ENCODE measurements at regions not wholly inside any gene's neighbourhood (a gene's known extent, or its start where the extent isn't known, plus 50 kb on each side); places are given as distances from the start of the nearest gene placed in this dataset.

DNA sequence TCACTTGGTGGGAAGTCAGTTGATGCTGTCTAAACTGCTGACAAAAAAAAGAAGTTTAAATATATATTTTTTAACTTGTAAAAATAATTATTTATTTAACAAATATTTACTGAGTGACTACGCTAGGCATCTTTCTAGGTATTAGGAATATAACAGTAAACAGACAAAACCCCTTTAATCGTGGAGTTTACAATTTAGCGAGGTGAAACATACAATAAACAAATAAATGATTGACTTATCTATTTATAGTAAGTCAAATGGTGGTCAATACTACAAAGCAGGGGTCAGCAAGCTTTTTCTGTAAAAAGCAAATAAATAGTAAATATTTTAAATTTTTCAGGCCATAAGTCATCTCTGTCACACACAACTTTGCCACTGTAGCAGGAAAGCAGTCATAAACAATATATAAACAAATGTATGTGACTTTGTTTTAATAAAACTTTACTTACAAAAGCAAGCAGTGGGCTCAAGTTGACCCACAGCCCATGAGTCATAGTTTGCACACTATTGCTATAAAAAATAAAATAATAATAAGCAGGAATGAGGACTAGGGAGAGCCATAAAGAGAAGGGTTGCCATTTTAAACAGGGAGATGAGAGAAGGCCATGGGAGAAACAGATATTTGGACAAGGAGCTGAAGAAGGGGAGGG, 263.9 kb downstream of the PLPP3 start:
- no peak overlapping the region for H3K4me3 ChIP-seq
- WGBS, 2 donors, result 77 to 96% methylated on average over 3 of the region's 3 CpGs
- no peak overlapping the region for H3K27ac ChIP-seq
- no peaks in the 10 kb centered on the region for H3K36me3 ChIP-seq (ENCODE audit: low read depth, missing control alignments)
- H3K9me3 ChIP-seq, result no peaks in the 10 kb centered on the region
- no peak for DNase-seq
- H3K27me3 ChIP-seq, result no peaks in the 10 kb centered on the region
- H3K4me1 ChIP-seq, result no peaks in the 10 kb centered on the region
- intact Hi-C loops (cut with DNase I; ENCODE audit: low total_unique reads), result no loop called here
- TF ChIP-seq, protein P1, sequence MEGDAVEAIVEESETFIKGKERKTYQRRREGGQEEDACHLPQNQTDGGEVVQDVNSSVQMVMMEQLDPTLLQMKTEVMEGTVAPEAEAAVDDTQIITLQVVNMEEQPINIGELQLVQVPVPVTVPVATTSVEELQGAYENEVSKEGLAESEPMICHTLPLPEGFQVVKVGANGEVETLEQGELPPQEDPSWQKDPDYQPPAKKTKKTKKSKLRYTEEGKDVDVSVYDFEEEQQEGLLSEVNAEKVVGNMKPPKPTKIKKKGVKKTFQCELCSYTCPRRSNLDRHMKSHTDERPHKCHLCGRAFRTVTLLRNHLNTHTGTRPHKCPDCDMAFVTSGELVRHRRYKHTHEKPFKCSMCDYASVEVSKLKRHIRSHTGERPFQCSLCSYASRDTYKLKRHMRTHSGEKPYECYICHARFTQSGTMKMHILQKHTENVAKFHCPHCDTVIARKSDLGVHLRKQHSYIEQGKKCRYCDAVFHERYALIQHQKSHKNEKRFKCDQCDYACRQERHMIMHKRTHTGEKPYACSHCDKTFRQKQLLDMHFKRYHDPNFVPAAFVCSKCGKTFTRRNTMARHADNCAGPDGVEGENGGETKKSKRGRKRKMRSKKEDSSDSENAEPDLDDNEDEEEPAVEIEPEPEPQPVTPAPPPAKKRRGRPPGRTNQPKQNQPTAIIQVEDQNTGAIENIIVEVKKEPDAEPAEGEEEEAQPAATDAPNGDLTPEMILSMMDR (IDR thresholded peaks at IDR 0.05), result no peak
- TF ChIP-seq POLR2A (IDR thresholded peaks at IDR 0.05), result no peak

DNA sequence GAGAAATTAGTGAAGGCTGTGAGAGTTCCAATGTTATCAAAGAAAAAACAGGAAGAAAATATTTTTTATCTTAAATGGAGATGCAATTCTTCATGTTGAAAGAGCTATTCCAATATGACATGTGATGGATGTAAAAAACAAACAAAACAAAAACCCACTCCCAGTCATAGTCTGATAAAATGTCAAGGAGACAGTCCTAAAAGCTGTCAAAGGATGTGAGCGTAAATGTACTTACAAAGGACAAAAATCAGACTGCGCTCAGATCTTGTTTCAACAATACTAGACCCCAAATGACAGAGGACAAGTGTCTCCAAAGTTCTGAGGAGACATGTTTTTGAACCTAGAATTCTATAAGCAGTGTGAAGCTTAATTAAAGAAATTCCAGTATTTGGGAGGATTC, 265.8 kb downstream of the PLPP3 start:
- Histone ChIP-seq H3K4me1 (no peaks in the 10 kb centered on the region), H3K36me3 (ENCODE audit: low read depth, missing control alignments) (no peaks in the 10 kb centered on the region), H3K9me3 (no peaks in the 10 kb centered on the region), H3K4me3 (no peak overlapping the region), H3K27me3 (no peaks in the 10 kb centered on the region), H3K27ac (no peak overlapping the region)
- WGBS, 2 donors, result 92 to 96% methylated on average over 2 of the region's 2 CpGs
- TF ChIP-seq, protein P1 (IDR thresholded peaks at IDR 0.05), result no peak
- no peak for TF ChIP-seq POLR2A (IDR thresholded peaks at IDR 0.05)
- intact Hi-C loops (cut with DNase I; ENCODE audit: low total_unique reads), result no loop called here
- no peak for DNase-seq

DNA sequence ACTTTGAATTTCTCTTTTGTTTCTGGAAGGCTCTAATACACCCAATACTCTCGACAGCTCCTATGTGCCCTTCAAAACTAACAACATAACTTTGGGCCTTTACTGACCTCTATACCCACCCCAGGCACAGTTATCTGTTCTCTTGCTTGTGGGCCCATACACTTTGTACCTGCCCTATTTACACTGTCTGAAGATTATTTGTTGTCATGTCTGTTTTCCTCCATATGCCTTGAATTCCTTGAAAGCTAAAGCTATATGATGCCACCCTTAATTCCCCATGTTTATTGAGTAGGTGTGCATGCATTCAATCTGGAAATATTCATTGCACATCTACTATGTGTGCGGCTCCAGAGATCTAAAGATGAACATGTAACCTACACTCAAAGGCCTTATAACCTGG, 267.6 kb downstream of the PLPP3 start:
- Histone ChIP-seq H3K27ac (no peak overlapping the region), H3K9me3 (no peaks in the 10 kb centered on the region), H3K4me3 (no peak overlapping the region), H3K36me3 (ENCODE audit: low read depth, missing control alignments) (no peaks in the 10 kb centered on the region), H3K4me1 (no peaks in the 10 kb centered on the region), H3K27me3 (no peaks in the 10 kb centered on the region)
- DNase-seq, result no peak
- intact Hi-C loops (cut with DNase I; ENCODE audit: low total_unique reads), result no loop called here
- 54 to 79% methylated on average over 2 of the region's 2 CpGs for whole genome bisulfite sequencing, 2 donors
- no peak for TF ChIP-seq POLR2A (IDR thresholded peaks at IDR 0.05)
- TF ChIP-seq, protein P1 (IDR thresholded peaks at IDR 0.05), result no peak

DNA sequence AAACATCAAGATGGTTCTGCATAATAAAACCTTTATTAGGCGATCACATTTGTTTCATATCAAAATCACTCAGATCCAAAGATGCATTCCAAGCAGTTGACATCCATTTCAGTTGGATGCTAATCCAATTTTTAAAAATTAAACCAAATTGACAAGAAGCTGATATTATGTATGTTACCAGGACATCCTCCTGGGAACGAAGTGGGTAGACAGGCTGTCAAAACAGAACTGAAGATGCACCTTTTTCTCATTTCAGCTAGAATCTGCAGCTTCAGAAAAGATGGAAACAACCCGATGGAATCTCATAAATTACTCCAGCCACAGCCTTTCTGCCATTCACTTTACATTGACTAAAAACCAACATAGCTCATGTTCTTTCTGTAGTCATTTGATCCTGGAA, 268.4 kb downstream of the PLPP3 start:
- no peaks in the 10 kb centered on the region for H3K27me3 ChIP-seq
- no peak for DNase-seq
- 90 to 93% methylated on average over 3 of the region's 3 CpGs for WGBS, 2 donors
- intact Hi-C loops (cut with DNase I; ENCODE audit: low total_unique reads), result no loop called here
- H3K4me1 ChIP-seq, result no peaks in the 10 kb centered on the region
- H3K36me3 ChIP-seq (ENCODE audit: low read depth, missing control alignments), result no peaks in the 10 kb centered on the region
- no peak overlapping the region for H3K27ac ChIP-seq
- no peak overlapping the region for H3K4me3 ChIP-seq
- TF ChIP-seq, protein P1 (IDR thresholded peaks at IDR 0.05), result no peak
- TF ChIP-seq POLR2A (IDR thresholded peaks at IDR 0.05), result no peak
- H3K9me3 ChIP-seq, result no peaks in the 10 kb centered on the region

DNA sequence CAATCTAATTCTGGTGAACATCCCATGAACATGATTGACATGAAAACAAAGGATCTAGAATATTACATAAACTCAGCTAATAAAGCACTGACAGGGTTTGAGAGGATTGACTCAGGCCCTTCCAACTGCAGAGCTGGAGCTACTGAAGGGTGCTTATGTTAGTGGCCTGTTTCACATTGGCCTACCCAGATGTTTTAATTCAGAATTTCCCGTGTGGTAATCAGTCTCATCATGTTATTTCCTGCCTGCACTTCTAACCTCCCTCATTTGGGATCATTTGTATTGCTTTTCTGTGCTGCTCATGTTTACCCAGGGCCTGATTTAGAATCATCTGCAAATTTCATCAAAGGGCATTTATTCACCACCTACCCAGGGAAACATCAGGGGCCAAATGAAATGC, 270.3 kb downstream of the PLPP3 start:
- no peak overlapping the region for H3K27ac ChIP-seq
- no peak for DNase-seq
- H3K27me3 ChIP-seq, result no peaks in the 10 kb centered on the region
- no peaks in the 10 kb centered on the region for H3K4me1 ChIP-seq
- no peaks in the 10 kb centered on the region for H3K36me3 ChIP-seq (ENCODE audit: low read depth, missing control alignments)
- H3K4me3 ChIP-seq, result no peak overlapping the region
- WGBS, 2 donors, result 80 to 86% methylated on average over 1 of the region's 1 CpG
- TF ChIP-seq, protein P1 (IDR thresholded peaks at IDR 0.05), result no peak
- no peak for TF ChIP-seq POLR2A (IDR thresholded peaks at IDR 0.05)
- intact Hi-C loops (cut with DNase I; ENCODE audit: low total_unique reads), result no loop called here
- no peaks in the 10 kb centered on the region for H3K9me3 ChIP-seq

Data from testis (tissue), 2 donors.